ENCODE measurements at regions not wholly inside any gene's neighbourhood (a gene's known extent, or its start where the extent isn't known, plus 50 kb on each side); places are given as distances from the start of the nearest gene placed in this dataset.

- intact Hi-C loops (cut with micrococcal nuclease), result no loop called here
- DNase-seq (ENCODE audit: extremely low read depth in 1 of 4, low spot score in 3 of 4) (no peak), ATAC-seq (no peak), FAIRE-seq (no peak)
- Histone ChIP-seq H3K4me1 (replicated peaks in 1 of 2; ENCODE audit: control insufficient read depth in 2 of 2, insufficient read depth in 2 of 2, low read length in 2 of 2) (no peaks in the 10 kb centered on the region), H3K9ac (ENCODE audit: insufficient read depth in 1 of 2, low read depth in 2 of 2, low read length in 2 of 2) (no peak overlapping the region), H3K79me2 (ENCODE audit: control insufficient read depth, insufficient read depth, low read length) (no peaks in the 10 kb centered on the region), H3K27ac (ENCODE audit: extremely low read depth, low read depth, low read length) (no peak overlapping the region), H3K9me3 (replicated peaks; ENCODE audit: control insufficient read depth, insufficient read depth, low read depth, low read length) (no peaks in the 10 kb centered on the region), H3K9me1 (ENCODE audit: control insufficient read depth, insufficient read depth, low read length) (no peaks in the 10 kb centered on the region), H3K4me2 (ENCODE audit: insufficient read depth, low read length) (no peak overlapping the region), H4K20me1 (replicated peaks; ENCODE audit: control insufficient read depth, insufficient read depth, low read length) (no peaks in the 10 kb centered on the region), H3K4me3 (no peak overlapping the region), H2AFZ (ENCODE audit: low read depth, low read length) (no peak overlapping the region), H3K27me3 (ENCODE audit: control insufficient read depth in 2 of 2, insufficient read depth in 2 of 2, low read length in 2 of 2) (peaks cover 3 to 4% of the 10 kb centered on the region in 2 experiments; a peak in 2 of 5 replicates), H3K36me3 (ENCODE audit: control insufficient read depth, insufficient read depth, low read length) (no peaks in the 10 kb centered on the region)
- 2% methylated on average over 4 of the region's 4 CpGs for WGBS (ENCODE audit: insufficient coverage, low coverage, missing lambda C conversion rate)
- ChIA-PET POLR2A (interaction anchor here (1.1 kb wide), 1 partner anchor 101 kb away, joined by 4 read pairs; no protein-coding TSS in a partner anchor), CTCF (ENCODE audit: low intra/inter-chr PET ratio) (no interaction called here)
- TF ChIP-seq UBTF (IDR thresholded peaks at IDR 0.05; ENCODE audit: borderline replicate concordance in 1 of 2, low read depth in 2 of 2, low read length in 2 of 2) (no peak), KDM2B (CRISPR knock-in tag; IDR thresholded peaks at IDR 0.05) (no peak), VEZF1 (CRISPR knock-in tag; IDR thresholded peaks at IDR 0.05) (no peak), GTF2E2 (tag; IDR thresholded peaks at IDR 0.05) (no peak), MECOM (CRISPR knock-in tag; IDR thresholded peaks at IDR 0.05) (no peak), NR2C1 (IDR thresholded peaks at IDR 0.05) (no peak), NR2C1 (tag; IDR thresholded peaks at IDR 0.05) (no peak), ZNF12 (CRISPR knock-in tag; IDR thresholded peaks at IDR 0.05) (no peak), ZNF280A (IDR thresholded peaks at IDR 0.05; ENCODE audit: low read depth, partially characterized antibody) (no peak)
- BruUV-seq (replicated peaks), result no TSS peak
- in situ Hi-C loops (cut with MboI), result loop anchor here (5.0 kb wide), 1 partner anchor 91 kb away; no protein-coding TSS in a partner anchor
Observed at GRCh38 chr14:96673706-96674105, 123.5 kb upstream of the VRK1 start.

Data from K562 (cell line).